ENCODE measurements at regions not wholly inside any gene's neighbourhood (a gene's known extent, or its start where the extent isn't known, plus 50 kb on each side); places are given as distances from the start of the nearest gene placed in this dataset.
A peak's percentile ranks its signal among the peaks of the same experiment; 100 is the strongest.
"Not testable (repeated sequence)": the region's sequence is repeated elsewhere in the genome, so short reads cannot be mapped to it uniquely, and the experiment has no call there.

DNA sequence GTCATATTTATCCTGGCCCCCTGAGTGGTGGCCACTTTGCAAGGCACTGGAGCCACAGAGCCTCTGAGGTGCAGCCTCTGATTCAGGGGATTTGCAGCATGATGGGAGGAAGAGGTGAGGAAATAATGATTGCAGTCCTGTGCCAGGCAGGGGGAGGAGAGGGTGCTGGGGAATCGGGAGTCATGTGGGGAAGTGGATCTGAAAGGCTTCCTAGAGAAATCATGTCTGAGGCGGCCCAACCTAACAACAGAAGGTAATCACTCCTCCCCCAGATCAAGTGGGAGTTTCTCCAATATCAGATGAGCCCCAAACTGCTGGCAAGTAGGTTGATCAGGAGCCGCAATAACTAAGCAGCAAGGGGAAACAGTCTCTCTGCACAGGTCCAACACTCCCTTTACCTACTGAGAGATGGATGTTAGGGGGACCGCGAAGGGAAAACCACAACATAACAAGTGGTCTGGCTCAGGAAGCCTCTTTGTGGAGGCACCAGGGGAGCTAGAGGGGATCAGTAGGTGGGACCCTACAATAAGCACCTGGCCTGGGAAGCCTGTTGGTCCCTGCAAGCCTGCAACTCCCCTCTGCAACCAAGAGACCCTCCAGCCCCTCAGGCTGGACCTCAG is 71.8 kb upstream of the NPAS2 start:
- no peak overlapping the region for H3K27ac ChIP-seq (ENCODE audit: low read depth in 1 of 2, low read length in 1 of 2)

DNA sequence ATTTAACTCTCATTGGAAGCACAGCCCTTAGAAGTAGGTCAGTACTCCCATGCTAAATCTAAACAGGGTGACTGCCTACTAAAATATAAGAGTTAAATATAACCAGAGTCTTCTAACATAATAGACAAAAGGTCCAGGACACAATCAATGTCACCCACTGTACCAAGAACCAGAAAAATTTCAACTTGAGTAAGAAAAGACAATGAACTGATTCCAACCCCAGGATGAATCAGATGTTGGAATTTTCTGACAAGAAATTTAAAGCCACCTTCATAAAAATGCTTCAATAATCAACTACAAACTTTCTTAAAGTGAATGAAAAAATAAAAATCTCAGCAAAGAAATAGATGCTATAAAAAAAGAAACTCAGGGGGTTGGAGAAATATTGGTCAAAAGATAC is 71.3 kb upstream of the NPAS2 start:
- TF ChIP-seq CTCF (IDR thresholded peaks at IDR 0.05; ENCODE audit: control extremely low read depth, extremely low read depth), result no peak
- peaks cover 0 to 4% (median 0%) of the 10 kb centered on the region in 4 donors for H3K9me3 ChIP-seq (ENCODE audit: control insufficient read depth in 4 of 4, insufficient read depth in 3 of 4, low read length in 3 of 4)
- peaks cover 0 to 6% (median 0%) of the 10 kb centered on the region in 5 donors for H3K4me1 ChIP-seq (ENCODE audit: control insufficient read depth in 5 of 5, insufficient read depth in 5 of 5, low read length in 5 of 5)
- no peak overlapping the region for H3K9ac ChIP-seq (ENCODE audit: insufficient read depth in 1 of 2, low read length in 2 of 2)
- H3K4me3 ChIP-seq, result no peak overlapping the region
- H3K36me3 ChIP-seq (ENCODE audit: control insufficient read depth in 4 of 4, insufficient read depth in 4 of 4, low read length in 4 of 4), result no peaks in the 10 kb centered on the region
- no peak for DNase-seq
- no peaks in the 10 kb centered on the region for H3K27me3 ChIP-seq (ENCODE audit: control insufficient read depth in 3 of 3, insufficient read depth in 3 of 3, low read length in 2 of 3)
- no peak for ATAC-seq (ENCODE audit: insufficient read depth, low FRiP score)
- no peak overlapping the region for H3K27ac ChIP-seq (ENCODE audit: low read depth in 1 of 2, low read length in 1 of 2)

More for the DNA sequence above, 71.8 kb upstream of the NPAS2 start:
- H3K27me3 ChIP-seq (ENCODE audit: control insufficient read depth in 3 of 3, insufficient read depth in 3 of 3, low read length in 2 of 3), result no peaks in the 10 kb centered on the region
- H3K9ac ChIP-seq (ENCODE audit: insufficient read depth in 1 of 2, low read length in 2 of 2), result no peak overlapping the region
- H3K4me1 ChIP-seq (ENCODE audit: control insufficient read depth in 5 of 5, insufficient read depth in 5 of 5, low read length in 5 of 5), result peaks cover 0 to 6% (median 2%) of the 10 kb centered on the region in 5 donors
- H3K9me3 ChIP-seq (ENCODE audit: control insufficient read depth in 4 of 4, insufficient read depth in 3 of 4, low read length in 3 of 4), result peaks cover 0 to 4% (median 0%) of the 10 kb centered on the region in 4 donors
- no peak for ATAC-seq (ENCODE audit: insufficient read depth, low FRiP score)
- WGBS, 2 donors, result 34 to 61% methylated on average over 5 of the region's 5 CpGs
- TF ChIP-seq CTCF (IDR thresholded peaks at IDR 0.05; ENCODE audit: control extremely low read depth, extremely low read depth), result no peak
- no peaks in the 10 kb centered on the region for H3K36me3 ChIP-seq (ENCODE audit: control insufficient read depth in 4 of 4, insufficient read depth in 4 of 4, low read length in 4 of 4)
- no peak overlapping the region for H3K4me3 ChIP-seq
- no peak for DNase-seq

- WGBS, 2 donors, result 80 to 82% methylated on average over 4 of the region's 4 CpGs
- Histone ChIP-seq H3K27ac (ENCODE audit: low read depth in 1 of 2, low read length in 1 of 2) (no peak overlapping the region), H3K27me3 (ENCODE audit: control insufficient read depth in 3 of 3, insufficient read depth in 3 of 3, low read length in 2 of 3) (no peaks in the 10 kb centered on the region), H3K9me3 (ENCODE audit: control insufficient read depth in 4 of 4, insufficient read depth in 3 of 4, low read length in 3 of 4) (peaks cover 0 to 4% (median 0%) of the 10 kb centered on the region in 4 donors), H3K4me1 (ENCODE audit: control insufficient read depth in 5 of 5, insufficient read depth in 5 of 5, low read length in 5 of 5) (peaks cover 0 to 6% (median 0%) of the 10 kb centered on the region in 5 donors), H3K4me3 (no peak overlapping the region), H3K36me3 (ENCODE audit: control insufficient read depth in 4 of 4, insufficient read depth in 4 of 4, low read length in 4 of 4) (no peaks in the 10 kb centered on the region), H3K9ac (ENCODE audit: insufficient read depth in 1 of 2, low read length in 2 of 2) (no peak overlapping the region)
- no peak for ATAC-seq (ENCODE audit: insufficient read depth, low FRiP score)
- TF ChIP-seq CTCF (IDR thresholded peaks at IDR 0.05; ENCODE audit: control extremely low read depth, extremely low read depth), result no peak
- no peak for DNase-seq
Observed at GRCh38 chr2:100749771-100750542, 70.0 kb upstream of the NPAS2 start.

DNA sequence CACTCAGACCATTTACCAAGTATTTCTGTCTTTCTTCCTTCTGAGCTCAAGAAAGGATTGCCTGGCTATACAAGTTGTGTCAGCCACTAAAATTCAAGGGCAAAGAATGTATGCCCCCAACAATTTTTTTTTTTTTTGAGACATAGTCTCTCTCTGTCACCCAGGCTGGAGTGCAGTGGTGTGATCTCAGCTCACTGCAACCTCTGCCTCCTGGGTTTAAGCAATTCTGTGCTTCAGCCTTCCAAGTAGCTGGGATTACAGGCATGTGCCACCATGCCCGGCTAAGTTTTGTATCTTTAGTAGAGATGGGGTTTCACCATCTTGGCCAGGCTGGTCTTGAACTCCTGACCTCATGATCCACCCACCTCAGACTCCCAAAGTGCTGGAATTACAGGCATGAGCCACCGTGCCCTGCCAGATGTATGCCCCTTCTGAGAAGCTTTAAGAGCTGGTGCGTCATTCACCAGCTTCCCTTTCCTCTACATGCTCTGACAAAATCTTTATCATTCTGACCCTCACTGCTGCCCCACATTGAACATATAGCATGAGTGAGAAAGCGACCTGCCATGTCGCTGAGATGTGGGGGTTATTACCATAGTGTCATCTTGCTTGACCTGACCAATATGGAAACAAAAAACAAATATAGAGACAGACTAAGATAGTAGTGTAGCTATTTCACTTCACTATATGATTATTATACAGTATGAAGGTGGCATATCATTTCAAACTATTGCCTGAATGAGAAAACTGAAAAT is 67.9 kb upstream of the NPAS2 start:
- not testable (repeated sequence) for H3K27me3 ChIP-seq (ENCODE audit: control insufficient read depth in 3 of 3, insufficient read depth in 3 of 3, low read length in 2 of 3); H3K4me3 ChIP-seq; DNase-seq; ATAC-seq (ENCODE audit: insufficient read depth, low FRiP score); H3K9me3 ChIP-seq (ENCODE audit: control insufficient read depth in 4 of 4, insufficient read depth in 3 of 4, low read length in 3 of 4); H3K36me3 ChIP-seq (ENCODE audit: control insufficient read depth in 4 of 4, insufficient read depth in 4 of 4, low read length in 4 of 4); H3K4me1 ChIP-seq (ENCODE audit: control insufficient read depth in 5 of 5, insufficient read depth in 5 of 5, low read length in 5 of 5); H3K9ac ChIP-seq (ENCODE audit: insufficient read depth in 1 of 2, low read length in 2 of 2)
- WGBS, 2 donors, result 69 to 76% methylated on average over 5 of the region's 5 CpGs
- H3K27ac ChIP-seq (ENCODE audit: low read depth in 1 of 2, low read length in 1 of 2), result peak overlapping the region; percentile 69 to 87

Measured in lung (tissue), 11 donors.